Bronchial epithelial cell (primary cell): ENCODE measurements at regions not wholly inside any gene's neighbourhood (a gene's known extent, or its start where the extent isn't known, plus 50 kb on each side); places are given as distances from the start of the nearest gene placed in this dataset.

Source experiments
- DNase-seq: peaks from one replicate; pipeline ENCODE4 v3.0.0-alpha.2; 2010; ENCODE audit warnings: low read depth
- FAIRE-seq: peaks from 2 replicates; lab custom pipeline; 2011; peaks lifted over from hg19 to GRCh38; lab: Jason Lieb, UNC
- H3K27me3 ChIP-seq: 2 replicates; pipeline ENCODE4 v1.5.1; 2011; ENCODE audit warnings: low read length; ENCODE audit not compliant: control insufficient read depth, insufficient read depth
- H3K36me3 ChIP-seq: 2 replicates; pipeline ENCODE4 v1.5.1; 2011; ENCODE audit warnings: low read length; ENCODE audit not compliant: control insufficient read depth, insufficient read depth
- H3K4me3 ChIP-seq: 2 replicates; pipeline ENCODE4 v1.5.1; 2011; ENCODE audit warnings: mild to moderate bottlenecking, low read depth, low read length, control low read depth
- CTCF ChIP-seq: IDR thresholded peaks from 2 replicates; pipeline ENCODE4 v1.5.1; 2011; ENCODE audit warnings: mild to moderate bottlenecking, moderate library complexity, low read length, control low read depth, inconsistent platforms; ENCODE audit not compliant: insufficient read depth, severe bottlenecking

- H3K27me3 ChIP-seq: no peaks in the 10 kb centered on the region
- FAIRE-seq (no peak), DNase-seq (no peak)
- no peak for TF ChIP-seq CTCF
- H3K4me3 ChIP-seq: no peak overlapping the region
- no peaks in the 10 kb centered on the region for H3K36me3 ChIP-seq
Observed at GRCh38 chr20:11051136-11051535, 377.3 kb upstream of the JAG1 start.

- FAIRE-seq (no peak), DNase-seq (no peak)
- Histone ChIP-seq H3K36me3 (no peaks in the 10 kb centered on the region), H3K4me3 (no peak overlapping the region), H3K27me3 (no peaks in the 10 kb centered on the region)
- TF ChIP-seq CTCF: no peak
Observed at GRCh38 chr20:11053310-11053709, 379.5 kb upstream of the JAG1 start.

GRCh38 chr20:11054266-11054993 lies 380.6 kb upstream of the JAG1 start:
- Histone ChIP-seq H3K27me3 (no peaks in the 10 kb centered on the region), H3K4me3 (no peak overlapping the region), H3K36me3 (no peaks in the 10 kb centered on the region)
- DNase-seq: no peak
- TF ChIP-seq CTCF: no peak
- no peak for FAIRE-seq

- H3K27me3 ChIP-seq: no peaks in the 10 kb centered on the region
- H3K4me3 ChIP-seq: no peak overlapping the region
- FAIRE-seq: no peak
- no peaks in the 10 kb centered on the region for H3K36me3 ChIP-seq
- TF ChIP-seq CTCF: no peak
- no peak for DNase-seq
Observed at GRCh38 chr20:11056414-11056813, 382.6 kb upstream of the JAG1 start.

GRCh38 chr20:11057624-11058023 lies 383.8 kb upstream of the JAG1 start:
- DNase-seq (no peak), FAIRE-seq (no peak)
- Histone ChIP-seq H3K27me3 (no peaks in the 10 kb centered on the region), H3K36me3 (no peaks in the 10 kb centered on the region), H3K4me3 (no peak overlapping the region)
- TF ChIP-seq CTCF: no peak

GRCh38 chr20:11059659-11060058 lies 385.9 kb upstream of the JAG1 start:
- no peaks in the 10 kb centered on the region for H3K27me3 ChIP-seq
- no peak for DNase-seq
- H3K4me3 ChIP-seq: no peak overlapping the region
- FAIRE-seq: no peak
- TF ChIP-seq CTCF: no peak
- H3K36me3 ChIP-seq: no peaks in the 10 kb centered on the region
